Activated naive CD8-positive, alpha-beta T cell treated with anti-CD3 and anti-CD28 coated beads for 36 hours (primary cell): ENCODE measurements at regions not wholly inside any gene's neighbourhood (a gene's known extent, or its start where the extent isn't known, plus 50 kb on each side); places are given as distances from the start of the nearest gene placed in this dataset.

Source experiments
- DNase-seq: peaks from one replicate; pipeline ENCODE4 v3.0.0; 2021
- H3K27ac Mint-ChIP-seq: one replicate; pipeline ENCODE4 v1.8.0; 2022; ENCODE audit warnings: mild to moderate bottlenecking, moderate library complexity, mixed read lengths
- H3K27me3 Mint-ChIP-seq: one replicate; pipeline ENCODE4 v1.8.0; 2022; ENCODE audit warnings: mild to moderate bottlenecking, mixed read lengths
- H3K36me3 Mint-ChIP-seq: one replicate; pipeline ENCODE4 v1.8.0; 2021; ENCODE audit warnings: mild to moderate bottlenecking, mixed read lengths
- H3K4me1 Mint-ChIP-seq: one replicate; pipeline ENCODE4 v1.8.0; 2021; ENCODE audit warnings: mixed read lengths
- H3K4me3 Mint-ChIP-seq: one replicate; pipeline ENCODE4 v1.8.0; 2022; ENCODE audit warnings: mild to moderate bottlenecking, moderate library complexity, mixed read lengths
- H3K9me3 Mint-ChIP-seq: one replicate; pipeline ENCODE4 v1.8.0; 2022; ENCODE audit warnings: mixed read lengths

DNA sequence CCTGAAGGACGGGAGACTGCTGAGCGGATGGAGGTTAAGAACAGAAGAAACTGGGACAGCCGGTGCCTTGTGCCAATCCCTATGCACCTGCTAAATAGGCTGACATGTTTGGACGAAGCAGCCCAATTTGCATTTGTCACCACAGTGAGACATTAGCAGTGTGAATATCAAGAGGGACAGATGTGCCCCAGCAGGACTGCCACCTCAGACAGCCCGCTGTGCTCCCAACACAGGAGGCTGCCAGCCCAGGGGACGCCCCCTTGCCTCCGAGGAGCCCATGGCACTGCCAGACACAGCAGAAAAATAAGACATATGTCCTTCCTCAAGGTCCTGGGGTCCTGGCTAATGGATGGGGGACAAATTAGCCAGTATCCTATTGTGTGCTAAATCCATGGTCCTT is 306.7 kb upstream of the POU3F3 start:
- Mint-ChIP-seq H3K4me3 (no peak overlapping the region), H3K9me3 (no peaks in the 10 kb centered on the region), H3K27me3 (no peaks in the 10 kb centered on the region), H3K36me3 (no peaks in the 10 kb centered on the region), H3K4me1 (no peaks in the 10 kb centered on the region), H3K27ac (no peak overlapping the region)
- no peak for DNase-seq

- Mint-ChIP-seq H3K9me3 (no peaks in the 10 kb centered on the region), H3K27me3 (peaks cover 10% of the 10 kb centered on the region), H3K36me3 (no peaks in the 10 kb centered on the region), H3K4me1 (no peaks in the 10 kb centered on the region), H3K4me3 (no peak overlapping the region), H3K27ac (no peak overlapping the region)
- no peak for DNase-seq
Observed at GRCh38 chr2:104561251-104561650, 292.7 kb upstream of the POU3F3 start.

- H3K36me3 Mint-ChIP-seq, result no peaks in the 10 kb centered on the region
- H3K27me3 Mint-ChIP-seq, result peaks cover 10% of the 10 kb centered on the region
- H3K4me3 Mint-ChIP-seq, result no peak overlapping the region
- H3K9me3 Mint-ChIP-seq, result no peaks in the 10 kb centered on the region
- peaks cover 1% of the 10 kb centered on the region for H3K4me1 Mint-ChIP-seq
- DNase-seq, result no peak
- no peak overlapping the region for H3K27ac Mint-ChIP-seq
Observed at GRCh38 chr2:104562537-104562936, 291.4 kb upstream of the POU3F3 start.

- DNase-seq, result no peak
- Mint-ChIP-seq H3K36me3 (no peaks in the 10 kb centered on the region), H3K4me3 (no peak overlapping the region), H3K27me3 (peaks cover 10% of the 10 kb centered on the region), H3K4me1 (peaks cover 1% of the 10 kb centered on the region), H3K27ac (no peak overlapping the region), H3K9me3 (no peaks in the 10 kb centered on the region)
Observed at GRCh38 chr2:104563398-104563996, 290.4 kb upstream of the POU3F3 start.

GRCh38 chr2:104568247-104568646 is 285.7 kb upstream of the POU3F3 start:
- Mint-ChIP-seq H3K27ac (no peak overlapping the region), H3K9me3 (no peaks in the 10 kb centered on the region), H3K36me3 (no peaks in the 10 kb centered on the region), H3K4me1 (peaks cover 1% of the 10 kb centered on the region), H3K27me3 (no peaks in the 10 kb centered on the region), H3K4me3 (no peak overlapping the region)
- DNase-seq, result no peak

DNA sequence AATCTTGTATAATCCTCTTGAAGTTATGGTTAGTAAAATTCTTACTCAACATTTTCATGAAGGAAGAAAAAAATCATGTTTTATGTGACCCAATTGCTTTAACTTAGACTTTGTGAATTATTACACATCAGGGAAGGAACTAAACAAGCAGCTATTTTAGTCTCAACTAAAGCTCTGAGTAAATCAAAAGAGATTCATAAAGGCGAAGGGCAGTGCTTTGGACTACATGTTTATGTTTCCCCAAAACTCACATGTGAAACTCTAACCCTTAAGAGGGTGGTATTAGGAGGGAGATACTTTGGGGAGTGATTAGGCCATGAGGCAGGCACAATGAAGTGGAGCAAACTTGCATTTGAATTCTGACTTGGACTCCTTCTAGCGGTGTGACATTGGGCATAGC is 283.7 kb upstream of the POU3F3 start:
- H3K27me3 Mint-ChIP-seq, result no peaks in the 10 kb centered on the region
- H3K4me1 Mint-ChIP-seq, result peaks cover 1% of the 10 kb centered on the region
- no peaks in the 10 kb centered on the region for H3K36me3 Mint-ChIP-seq
- no peak overlapping the region for H3K27ac Mint-ChIP-seq
- DNase-seq, result no peak
- no peaks in the 10 kb centered on the region for H3K9me3 Mint-ChIP-seq
- no peak overlapping the region for H3K4me3 Mint-ChIP-seq

DNA sequence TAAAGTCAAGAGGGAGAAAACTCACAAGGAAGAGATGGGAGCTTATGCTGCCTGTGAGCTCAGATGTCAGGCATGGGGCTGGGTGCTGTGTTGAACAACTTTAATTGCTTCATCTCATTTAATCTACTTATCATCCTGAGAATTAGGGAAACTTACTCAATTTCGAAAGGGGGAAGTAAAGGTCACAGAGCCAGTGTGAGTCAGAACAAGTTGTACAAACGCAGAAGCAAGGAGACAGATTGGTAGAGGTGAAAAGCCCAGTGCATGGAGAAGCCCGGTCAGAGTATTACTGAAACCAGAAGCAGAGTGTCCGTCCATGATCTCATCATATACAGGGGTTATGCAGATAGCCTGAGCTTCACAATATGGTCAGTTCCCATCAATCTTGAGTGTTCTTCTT is 281.1 kb upstream of the POU3F3 start:
- no peak overlapping the region for H3K4me3 Mint-ChIP-seq
- no peak overlapping the region for H3K27ac Mint-ChIP-seq
- no peaks in the 10 kb centered on the region for H3K36me3 Mint-ChIP-seq
- peaks cover 2% of the 10 kb centered on the region for H3K4me1 Mint-ChIP-seq
- no peaks in the 10 kb centered on the region for H3K9me3 Mint-ChIP-seq
- peaks cover 3% of the 10 kb centered on the region for H3K27me3 Mint-ChIP-seq
- no peak for DNase-seq

- no peak overlapping the region for H3K4me3 Mint-ChIP-seq
- no peaks in the 10 kb centered on the region for H3K36me3 Mint-ChIP-seq
- DNase-seq, result no peak
- H3K27ac Mint-ChIP-seq, result no peak overlapping the region
- peaks cover 2% of the 10 kb centered on the region for H3K4me1 Mint-ChIP-seq
- no peaks in the 10 kb centered on the region for H3K9me3 Mint-ChIP-seq
- H3K27me3 Mint-ChIP-seq, result peaks cover 12% of the 10 kb centered on the region
Observed at GRCh38 chr2:104574367-104574766, 279.5 kb upstream of the POU3F3 start.

- H3K36me3 Mint-ChIP-seq, result no peaks in the 10 kb centered on the region
- no peak overlapping the region for H3K27ac Mint-ChIP-seq
- peaks cover 12% of the 10 kb centered on the region for H3K27me3 Mint-ChIP-seq
- H3K4me1 Mint-ChIP-seq, result peaks cover 2% of the 10 kb centered on the region
- no peak for DNase-seq
- H3K9me3 Mint-ChIP-seq, result no peaks in the 10 kb centered on the region
- H3K4me3 Mint-ChIP-seq, result no peak overlapping the region
Observed at GRCh38 chr2:104577143-104577542, 276.8 kb upstream of the POU3F3 start.

- Mint-ChIP-seq H3K4me3 (no peak overlapping the region), H3K27me3 (peaks cover 8% of the 10 kb centered on the region), H3K36me3 (no peaks in the 10 kb centered on the region), H3K9me3 (no peaks in the 10 kb centered on the region), H3K4me1 (no peaks in the 10 kb centered on the region), H3K27ac (no peak overlapping the region)
- DNase-seq, result no peak
Observed at GRCh38 chr2:104582471-104582870, 271.4 kb upstream of the POU3F3 start.

GRCh38 chr2:104583811-104584210 is 270.1 kb upstream of the POU3F3 start:
- H3K27me3 Mint-ChIP-seq, result no peaks in the 10 kb centered on the region

DNA sequence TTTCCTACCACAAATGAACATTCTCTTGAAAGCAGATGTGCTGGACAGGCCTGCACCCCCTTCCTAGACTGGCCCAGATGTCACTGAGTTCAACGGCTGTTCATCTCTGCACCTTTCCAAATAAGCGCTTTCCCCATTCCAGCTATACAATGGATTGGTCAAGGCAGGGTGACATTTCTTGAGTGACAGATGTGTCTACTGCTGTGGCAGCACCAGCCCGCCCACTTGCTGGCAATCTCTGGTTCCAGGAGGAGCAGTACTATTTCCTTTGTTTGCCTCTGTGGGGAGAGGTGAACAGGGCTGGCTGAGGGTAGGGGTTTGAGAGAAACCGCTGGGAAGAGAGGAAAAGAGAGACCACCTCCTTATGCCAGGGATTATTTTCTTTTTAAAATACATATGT is 269.5 kb upstream of the POU3F3 start:
- Mint-ChIP-seq H3K4me1 (no peaks in the 10 kb centered on the region), H3K36me3 (no peaks in the 10 kb centered on the region), H3K9me3 (no peaks in the 10 kb centered on the region), H3K4me3 (no peak overlapping the region), H3K27ac (no peak overlapping the region), H3K27me3 (no peaks in the 10 kb centered on the region)
- no peak for DNase-seq

More at GRCh38 chr2:104583811-104584210, 270.1 kb upstream of the POU3F3 start:
- H3K36me3 Mint-ChIP-seq, result no peaks in the 10 kb centered on the region
- no peak for DNase-seq
- H3K27ac Mint-ChIP-seq, result no peak overlapping the region
- H3K9me3 Mint-ChIP-seq, result no peaks in the 10 kb centered on the region
- H3K4me1 Mint-ChIP-seq, result no peaks in the 10 kb centered on the region
- H3K4me3 Mint-ChIP-seq, result no peak overlapping the region

DNA sequence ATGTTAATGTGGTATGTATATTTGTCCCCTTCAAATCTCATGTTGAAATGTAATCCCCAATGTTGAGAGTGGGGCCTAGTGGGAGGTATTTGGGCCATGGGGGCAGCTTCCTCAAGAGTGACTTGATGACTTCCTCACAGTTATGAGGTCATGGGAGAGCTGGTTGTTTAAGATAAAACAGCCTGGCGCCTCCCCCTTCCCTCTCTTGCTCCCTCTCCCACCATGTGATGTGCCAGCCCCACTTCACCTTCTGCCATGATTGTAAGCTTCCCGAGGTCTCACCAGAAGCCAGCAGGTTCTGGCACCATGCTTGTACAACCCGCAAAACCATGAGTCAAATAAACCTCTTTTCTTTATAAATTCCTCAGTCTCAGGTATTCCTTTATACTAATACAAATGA is 258.3 kb upstream of the POU3F3 start:
- no peak for DNase-seq
- Mint-ChIP-seq H3K27me3 (peaks cover 9% of the 10 kb centered on the region), H3K4me3 (no peak overlapping the region), H3K36me3 (no peaks in the 10 kb centered on the region), H3K9me3 (peaks cover 7% of the 10 kb centered on the region), H3K27ac (no peak overlapping the region), H3K4me1 (no peaks in the 10 kb centered on the region)

DNA sequence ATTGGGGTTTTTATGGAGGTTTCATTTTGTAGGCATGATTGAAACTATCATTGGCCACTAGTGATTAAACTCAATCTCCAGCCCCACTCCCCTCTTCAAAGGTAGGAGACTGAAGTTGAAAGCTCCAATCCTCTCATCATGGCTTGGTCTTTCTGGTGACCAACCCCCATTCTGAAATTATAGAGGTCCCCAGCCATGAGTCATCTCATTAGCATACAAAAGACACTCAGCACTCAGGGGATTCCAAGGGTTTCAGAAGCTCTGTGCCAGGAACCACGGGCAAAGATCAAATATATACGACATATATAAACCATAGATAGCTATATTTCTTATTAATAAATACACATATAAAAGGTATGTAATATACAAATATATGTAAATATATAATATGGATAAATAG is 256.0 kb upstream of the POU3F3 start:
- H3K4me1 Mint-ChIP-seq, result no peaks in the 10 kb centered on the region
- H3K27ac Mint-ChIP-seq, result no peak overlapping the region
- no peak for DNase-seq
- peaks cover 12% of the 10 kb centered on the region for H3K27me3 Mint-ChIP-seq
- H3K36me3 Mint-ChIP-seq, result no peaks in the 10 kb centered on the region
- no peak overlapping the region for H3K4me3 Mint-ChIP-seq
- peaks cover 4% of the 10 kb centered on the region for H3K9me3 Mint-ChIP-seq

GRCh38 chr2:104598636-104599035 is 255.3 kb upstream of the POU3F3 start:
- no peaks in the 10 kb centered on the region for H3K4me1 Mint-ChIP-seq
- DNase-seq, result no peak
- peaks cover 14% of the 10 kb centered on the region for H3K27me3 Mint-ChIP-seq
- H3K9me3 Mint-ChIP-seq, result peaks cover 5% of the 10 kb centered on the region
- no peaks in the 10 kb centered on the region for H3K36me3 Mint-ChIP-seq
- H3K27ac Mint-ChIP-seq, result no peak overlapping the region
- H3K4me3 Mint-ChIP-seq, result no peak overlapping the region

GRCh38 chr2:104599787-104600510 is 254.0 kb upstream of the POU3F3 start:
- no peak for DNase-seq
- Mint-ChIP-seq H3K36me3 (no peaks in the 10 kb centered on the region), H3K4me3 (no peak overlapping the region), H3K27ac (no peak overlapping the region), H3K27me3 (peaks cover 20% of the 10 kb centered on the region), H3K9me3 (peaks cover 8% of the 10 kb centered on the region), H3K4me1 (no peaks in the 10 kb centered on the region)
